GF-D8 (cell line): ENCODE measurements at regions not wholly inside any gene's neighbourhood (a gene's known extent, or its start where the extent isn't known, plus 50 kb on each side); places are given as distances from the start of the nearest gene placed in this dataset.
"Not testable (repeated sequence)": the region's sequence is repeated elsewhere in the genome, so short reads cannot be mapped to it uniquely, and the experiment has no call there.

ENCODE experiments used
- DNase-seq: peaks from one replicate; lab custom pipeline; 2025; lab: John Stamatoyannopoulos, UW

- no peak for DNase-seq
These were observed 112.3 kb upstream of the CST7 start for GRCh38 chr20:24836661-24837299.

- no peak for DNase-seq
These were observed 111.2 kb upstream of the CST7 start for GRCh38 chr20:24837781-24838450.

GRCh38 chr20:24838546-24839535, 110.2 kb upstream of the CST7 start:
- no peak for DNase-seq

- DNase-seq: no peak
These were observed 108.9 kb upstream of the CST7 start for GRCh38 chr20:24840121-24840713.

GRCh38 chr20:24842274-24842917, 106.7 kb upstream of the CST7 start:
- no peak for DNase-seq

GRCh38 chr20:24842918-24843715, 106.0 kb upstream of the CST7 start:
- DNase-seq: peak; percentile 57

- DNase-seq: no peak
These were observed 98.9 kb upstream of the CST7 start for GRCh38 chr20:24850176-24850575.

GRCh38 chr20:24851346-24852019, 97.6 kb upstream of the CST7 start:
- no peak for DNase-seq

GRCh38 chr20:24853916-24854315, 95.2 kb upstream of the CST7 start:
- no peak for DNase-seq

GRCh38 chr20:24855848-24856247, 93.2 kb upstream of the CST7 start:
- no peak for DNase-seq

GRCh38 chr20:24858500-24858899, 90.6 kb upstream of the CST7 start:
- not testable (repeated sequence) for DNase-seq

- no peak for DNase-seq
These were observed 89.5 kb upstream of the CST7 start for GRCh38 chr20:24859539-24859938.

GRCh38 chr20:24862186-24862585, 86.9 kb upstream of the CST7 start:
- no peak for DNase-seq

- no peak for DNase-seq
These were observed 86.5 kb upstream of the CST7 start for GRCh38 chr20:24862606-24863005.

- DNase-seq: no peak
These were observed 85.7 kb upstream of the CST7 start for GRCh38 chr20:24863356-24863755.

- no peak for DNase-seq
These were observed 83.1 kb upstream of the CST7 start for GRCh38 chr20:24866008-24866407.

- DNase-seq: no peak
These were observed 82.3 kb upstream of the CST7 start for GRCh38 chr20:24866742-24867141.

GRCh38 chr20:24867556-24867955, 81.5 kb upstream of the CST7 start:
- no peak for DNase-seq

- DNase-seq: no peak
These were observed 80.6 kb upstream of the CST7 start for GRCh38 chr20:24868396-24868927.

- DNase-seq: no peak
These were observed 80.1 kb upstream of the CST7 start for GRCh38 chr20:24868959-24869358.
